ENCODE measurements at regions not wholly inside any gene's neighbourhood (a gene's known extent, or its start where the extent isn't known, plus 50 kb on each side); places are given as distances from the start of the nearest gene placed in this dataset.

- no peaks in the 10 kb centered on the region for H3K36me3 ChIP-seq (ENCODE audit: insufficient read depth, low read length)
- no peak overlapping the region for H3K4me3 ChIP-seq (ENCODE audit: insufficient read depth, low read length)
- H2AFZ ChIP-seq (ENCODE audit: low read length): no peak overlapping the region
- H4K20me1 ChIP-seq (ENCODE audit: insufficient read depth, low read length): no peaks in the 10 kb centered on the region
- DNase-seq (ENCODE audit: insufficient read length, low spot score, missing footprints): no peak
- peaks cover 3% of the 10 kb centered on the region for H3K9me3 ChIP-seq (ENCODE audit: low read depth, low read length)
- no peak for TF ChIP-seq CTCF (IDR thresholded peaks at IDR 0.05; ENCODE audit: extremely low read depth, low read depth, low read length)
- H3K27me3 ChIP-seq (ENCODE audit: insufficient read depth, low read length): no peaks in the 10 kb centered on the region
- no peak overlapping the region for H3K27ac ChIP-seq (ENCODE audit: low read depth, low read length)
- H3K4me2 ChIP-seq (ENCODE audit: insufficient read depth, low read length): no peak overlapping the region
- no peaks in the 10 kb centered on the region for H3K4me1 ChIP-seq (ENCODE audit: insufficient read depth, low read length)
- H3K79me2 ChIP-seq (ENCODE audit: insufficient read depth, low read length): no peaks in the 10 kb centered on the region
Measured at GRCh38 chrX:25285598-25285997, 269.8 kb upstream of the ARX start.

GRCh38 chrX:25279510-25279909 lies 263.7 kb upstream of the ARX start:
- DNase-seq (ENCODE audit: insufficient read length, low spot score, missing footprints): no peak
- H2AFZ ChIP-seq (ENCODE audit: low read length): no peak overlapping the region
- no peak for TF ChIP-seq CTCF (IDR thresholded peaks at IDR 0.05; ENCODE audit: extremely low read depth, low read depth, low read length)

GRCh38 chrX:25278341-25278740 lies 262.6 kb upstream of the ARX start:
- Histone ChIP-seq H3K4me1 (ENCODE audit: insufficient read depth, low read length) (no peaks in the 10 kb centered on the region), H3K27me3 (ENCODE audit: insufficient read depth, low read length) (no peaks in the 10 kb centered on the region), H3K4me2 (ENCODE audit: insufficient read depth, low read length) (no peak overlapping the region), H3K79me2 (ENCODE audit: insufficient read depth, low read length) (no peaks in the 10 kb centered on the region), H3K9me3 (ENCODE audit: low read depth, low read length) (peaks cover 3% of the 10 kb centered on the region), H2AFZ (ENCODE audit: low read length) (no peak overlapping the region), H4K20me1 (ENCODE audit: insufficient read depth, low read length) (no peaks in the 10 kb centered on the region), H3K27ac (ENCODE audit: low read depth, low read length) (no peak overlapping the region), H3K4me3 (ENCODE audit: insufficient read depth, low read length) (no peak overlapping the region), H3K36me3 (ENCODE audit: insufficient read depth, low read length) (no peaks in the 10 kb centered on the region)
- DNase-seq (ENCODE audit: insufficient read length, low spot score, missing footprints): no peak
- no peak for TF ChIP-seq CTCF (IDR thresholded peaks at IDR 0.05; ENCODE audit: extremely low read depth, low read depth, low read length)

More at GRCh38 chrX:25279510-25279909, 263.7 kb upstream of the ARX start:
- H3K9me3 ChIP-seq (ENCODE audit: low read depth, low read length): no peaks in the 10 kb centered on the region
- H3K36me3 ChIP-seq (ENCODE audit: insufficient read depth, low read length): no peaks in the 10 kb centered on the region
- no peaks in the 10 kb centered on the region for H3K4me1 ChIP-seq (ENCODE audit: insufficient read depth, low read length)
- no peaks in the 10 kb centered on the region for H3K27me3 ChIP-seq (ENCODE audit: insufficient read depth, low read length)
- no peaks in the 10 kb centered on the region for H4K20me1 ChIP-seq (ENCODE audit: insufficient read depth, low read length)
- H3K4me3 ChIP-seq (ENCODE audit: insufficient read depth, low read length): no peak overlapping the region
- H3K4me2 ChIP-seq (ENCODE audit: insufficient read depth, low read length): no peak overlapping the region
- no peaks in the 10 kb centered on the region for H3K79me2 ChIP-seq (ENCODE audit: insufficient read depth, low read length)
- H3K27ac ChIP-seq (ENCODE audit: low read depth, low read length): no peak overlapping the region

GRCh38 chrX:25277574-25277973 lies 261.8 kb upstream of the ARX start:
- no peak for DNase-seq (ENCODE audit: insufficient read length, low spot score, missing footprints)
- no peaks in the 10 kb centered on the region for H3K4me1 ChIP-seq (ENCODE audit: insufficient read depth, low read length)
- H3K79me2 ChIP-seq (ENCODE audit: insufficient read depth, low read length): no peaks in the 10 kb centered on the region
- H3K4me3 ChIP-seq (ENCODE audit: insufficient read depth, low read length): no peak overlapping the region
- no peak for TF ChIP-seq CTCF (IDR thresholded peaks at IDR 0.05; ENCODE audit: extremely low read depth, low read depth, low read length)
- no peaks in the 10 kb centered on the region for H3K27me3 ChIP-seq (ENCODE audit: insufficient read depth, low read length)
- H3K9me3 ChIP-seq (ENCODE audit: low read depth, low read length): peaks cover 3% of the 10 kb centered on the region
- no peak overlapping the region for H3K27ac ChIP-seq (ENCODE audit: low read depth, low read length)
- no peaks in the 10 kb centered on the region for H3K36me3 ChIP-seq (ENCODE audit: insufficient read depth, low read length)
- H2AFZ ChIP-seq (ENCODE audit: low read length): no peak overlapping the region
- no peaks in the 10 kb centered on the region for H4K20me1 ChIP-seq (ENCODE audit: insufficient read depth, low read length)
- no peak overlapping the region for H3K4me2 ChIP-seq (ENCODE audit: insufficient read depth, low read length)

Measured in osteoblast (primary cell).